Neural cell (in vitro differentiated cells): ENCODE measurements at regions not wholly inside any gene's neighbourhood (a gene's known extent, or its start where the extent isn't known, plus 50 kb on each side); places are given as distances from the start of the nearest gene placed in this dataset.

Experiments
- H2AFZ ChIP-seq: fragments of 200-600, 300-800 bp; sonication (generic), shearing (Covaris generic); 2 replicates; pipeline ENCODE4 v1.6.0; 2014; ENCODE audit warnings: low read depth, mild to moderate bottlenecking, antibody characterized with exemption, low read length, moderate library complexity
- H3F3A ChIP-seq: fragments of 200-600 bp; shearing (Covaris generic); 2 replicates; pipeline ENCODE4 v1.6.1; 2016; ENCODE audit warnings: mild to moderate bottlenecking, moderate library complexity, mixed read lengths, antibody characterized with exemption, low read length; ENCODE audit not compliant: insufficient read depth, poor library complexity, severe bottlenecking
- H3K27ac ChIP-seq: fragments of 200-600, 300-800 bp; sonication (generic), shearing (Covaris generic); 2 replicates; pipeline ENCODE4 v1.5.1; 2014; ENCODE audit warnings: mild to moderate bottlenecking, low read length, moderate library complexity
- H3K27me3 ChIP-seq: fragments of 300-800, 200-600 bp; sonication (generic), shearing (Covaris generic); 2 replicates; pipeline ENCODE4 v1.6.0; 2014; ENCODE audit warnings: mild to moderate bottlenecking, low read depth, low read length, moderate library complexity; ENCODE audit not compliant: insufficient read depth
- H3K36me3 ChIP-seq: fragments of 300-800, 200-600 bp; sonication (generic), shearing (Covaris generic); 2 replicates; pipeline ENCODE4 v1.5.1; 2014; ENCODE audit warnings: mild to moderate bottlenecking, antibody characterized with exemption, low read length, moderate library complexity; ENCODE audit not compliant: insufficient read depth
- H3K4me2 ChIP-seq: fragments of 300-800, 200-600 bp; sonication (generic), shearing (Covaris generic); 2 replicates; pipeline ENCODE4 v1.6.0; 2014; ENCODE audit warnings: mild to moderate bottlenecking, low read length
- H3K4me3 ChIP-seq: fragments of 300-800, 200-600 bp; sonication (generic), shearing (Covaris generic); 2 replicates; pipeline ENCODE4 v1.5.1; 2014; ENCODE audit warnings: mild to moderate bottlenecking, low read length, moderate library complexity
- H3K79me2 ChIP-seq: fragments of 200-600 bp; shearing (Covaris generic); replicated peaks from 2 replicates; pipeline ENCODE4 v1.6.0; 2014; ENCODE audit warnings: mild to moderate bottlenecking, low read length, moderate library complexity; ENCODE audit not compliant: insufficient read depth
- H3K9ac ChIP-seq: fragments of 300-800, 200-600 bp; sonication (generic), shearing (Covaris generic); 2 replicates; pipeline ENCODE4 v1.6.1; 2016; ENCODE audit warnings: mild to moderate bottlenecking, low read length, mixed read lengths
- H3K9me2 ChIP-seq: fragments of 200-600 bp; shearing (Covaris generic); 2 replicates; pipeline ENCODE4 v1.6.1; 2016; ENCODE audit warnings: mild to moderate bottlenecking, low read length, mixed read lengths; ENCODE audit not compliant: insufficient read depth
- H3K9me3 ChIP-seq: fragments of 200-600, 300-800 bp; sonication (generic), shearing (Covaris generic); 2 replicates; pipeline ENCODE4 v1.6.1; 2016; ENCODE audit warnings: mild to moderate bottlenecking, mixed run types, low read length, moderate library complexity, mixed read lengths
- H4K20me1 ChIP-seq: fragments of 200-600 bp; shearing (Covaris generic); 2 replicates; pipeline ENCODE4 v1.6.1; 2016; ENCODE audit warnings: mild to moderate bottlenecking, mixed run types; ENCODE audit not compliant: insufficient read depth
- EP300 ChIP-seq: fragments of 450-650 bp; conservative IDR thresholded peaks from 2 replicates; pipeline ENCODE4 v1.6.1; 2014; ENCODE audit warnings: antibody characterized with exemption, mild to moderate bottlenecking, moderate library complexity; ENCODE audit not compliant: poor library complexity, severe bottlenecking
- EZH2 ChIP-seq: fragments of 200-600, 300-800 bp; shearing (Covaris generic), sonication (generic); IDR thresholded peaks from 2 replicates; pipeline ENCODE4 v1.6.1; 2014; ENCODE audit warnings: antibody characterized with exemption, low read length, borderline replicate concordance, mild to moderate bottlenecking; ENCODE audit not compliant: insufficient read depth, poor library complexity, severe bottlenecking
- MXI1 ChIP-seq: fragments of 450-650 bp; conservative IDR thresholded peaks from 2 replicates; pipeline ENCODE4 v1.6.1; 2014; ENCODE audit warnings: antibody characterized with exemption, mild to moderate bottlenecking; ENCODE audit not compliant: poor library complexity, severe bottlenecking
- POLR2AphosphoS5 ChIP-seq: IDR thresholded peaks from 2 replicates; pipeline ENCODE4 v1.6.1; 2012
- RAD21 ChIP-seq: fragments of 450-650 bp; conservative IDR thresholded peaks from 2 replicates; pipeline ENCODE4 v1.6.1; 2014; ENCODE audit warnings: antibody characterized with exemption, mild to moderate bottlenecking, moderate library complexity
- SMC3 ChIP-seq: fragments of 450-650 bp; conservative IDR thresholded peaks from 2 replicates; pipeline ENCODE4 v1.6.1; 2014; ENCODE audit warnings: antibody characterized with exemption, mild to moderate bottlenecking, moderate library complexity; ENCODE audit not compliant: poor library complexity
- TAF1 ChIP-seq: IDR thresholded peaks from 2 replicates; pipeline ENCODE4 v1.6.1; 2012; ENCODE audit warnings: low read depth
- TF ChIP-seq, protein P1 (sequence below): fragments of 450-650 bp; IDR thresholded peaks from 2 replicates; pipeline ENCODE4 v1.5.1; 2014; ENCODE audit warnings: antibody characterized with exemption, mild to moderate bottlenecking, moderate library complexity; ENCODE audit not compliant: poor library complexity, severe bottlenecking
- TF ChIP-seq, protein P2 (sequence below): IDR thresholded peaks from 2 replicates; pipeline ENCODE4 v1.6.1; 2012; ENCODE audit warnings: borderline replicate concordance

DNA sequence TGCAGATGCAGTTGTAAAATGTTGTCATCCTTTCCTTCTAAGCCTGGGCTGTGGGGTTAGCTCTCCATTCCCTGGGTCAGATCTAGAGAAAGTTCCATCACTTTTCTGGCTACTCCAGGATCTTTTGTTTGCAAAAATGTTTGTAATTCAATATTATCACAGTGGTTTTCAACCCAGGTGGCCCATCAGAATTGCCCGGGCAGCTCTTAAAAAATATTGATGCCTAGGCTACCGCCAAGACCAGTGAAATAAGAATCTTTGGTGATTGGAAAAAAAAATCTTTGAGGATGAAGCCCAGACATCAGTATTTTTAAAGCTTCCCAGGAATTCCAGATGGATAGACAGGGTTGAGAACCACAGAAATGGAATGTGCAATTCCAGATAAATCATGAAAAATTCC, 232.5 kb upstream of the SPRED2 start:
- Histone ChIP-seq H3K27ac (no peak overlapping the region), H3K79me2 (no peaks in the 10 kb centered on the region), H2AFZ (no peak overlapping the region), H3K9me2 (no peaks in the 10 kb centered on the region), H3K27me3 (no peaks in the 10 kb centered on the region), H3K4me2 (no peak overlapping the region), H3K4me3 (no peak overlapping the region), H3K9me3 (no peaks in the 10 kb centered on the region), H4K20me1 (no peaks in the 10 kb centered on the region), H3F3A (no peaks in the 10 kb centered on the region), H3K36me3 (no peaks in the 10 kb centered on the region), H3K9ac (no peak overlapping the region)
- TF ChIP-seq RAD21 (no peak), SMC3 (no peak), MXI1 (no peak), EZH2 (no peak), EP300 (no peak), POLR2AphosphoS5 (no peak), TAF1 (no peak)
- TF ChIP-seq, protein P1, sequence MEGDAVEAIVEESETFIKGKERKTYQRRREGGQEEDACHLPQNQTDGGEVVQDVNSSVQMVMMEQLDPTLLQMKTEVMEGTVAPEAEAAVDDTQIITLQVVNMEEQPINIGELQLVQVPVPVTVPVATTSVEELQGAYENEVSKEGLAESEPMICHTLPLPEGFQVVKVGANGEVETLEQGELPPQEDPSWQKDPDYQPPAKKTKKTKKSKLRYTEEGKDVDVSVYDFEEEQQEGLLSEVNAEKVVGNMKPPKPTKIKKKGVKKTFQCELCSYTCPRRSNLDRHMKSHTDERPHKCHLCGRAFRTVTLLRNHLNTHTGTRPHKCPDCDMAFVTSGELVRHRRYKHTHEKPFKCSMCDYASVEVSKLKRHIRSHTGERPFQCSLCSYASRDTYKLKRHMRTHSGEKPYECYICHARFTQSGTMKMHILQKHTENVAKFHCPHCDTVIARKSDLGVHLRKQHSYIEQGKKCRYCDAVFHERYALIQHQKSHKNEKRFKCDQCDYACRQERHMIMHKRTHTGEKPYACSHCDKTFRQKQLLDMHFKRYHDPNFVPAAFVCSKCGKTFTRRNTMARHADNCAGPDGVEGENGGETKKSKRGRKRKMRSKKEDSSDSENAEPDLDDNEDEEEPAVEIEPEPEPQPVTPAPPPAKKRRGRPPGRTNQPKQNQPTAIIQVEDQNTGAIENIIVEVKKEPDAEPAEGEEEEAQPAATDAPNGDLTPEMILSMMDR, result no peak
- TF ChIP-seq, protein P2, sequence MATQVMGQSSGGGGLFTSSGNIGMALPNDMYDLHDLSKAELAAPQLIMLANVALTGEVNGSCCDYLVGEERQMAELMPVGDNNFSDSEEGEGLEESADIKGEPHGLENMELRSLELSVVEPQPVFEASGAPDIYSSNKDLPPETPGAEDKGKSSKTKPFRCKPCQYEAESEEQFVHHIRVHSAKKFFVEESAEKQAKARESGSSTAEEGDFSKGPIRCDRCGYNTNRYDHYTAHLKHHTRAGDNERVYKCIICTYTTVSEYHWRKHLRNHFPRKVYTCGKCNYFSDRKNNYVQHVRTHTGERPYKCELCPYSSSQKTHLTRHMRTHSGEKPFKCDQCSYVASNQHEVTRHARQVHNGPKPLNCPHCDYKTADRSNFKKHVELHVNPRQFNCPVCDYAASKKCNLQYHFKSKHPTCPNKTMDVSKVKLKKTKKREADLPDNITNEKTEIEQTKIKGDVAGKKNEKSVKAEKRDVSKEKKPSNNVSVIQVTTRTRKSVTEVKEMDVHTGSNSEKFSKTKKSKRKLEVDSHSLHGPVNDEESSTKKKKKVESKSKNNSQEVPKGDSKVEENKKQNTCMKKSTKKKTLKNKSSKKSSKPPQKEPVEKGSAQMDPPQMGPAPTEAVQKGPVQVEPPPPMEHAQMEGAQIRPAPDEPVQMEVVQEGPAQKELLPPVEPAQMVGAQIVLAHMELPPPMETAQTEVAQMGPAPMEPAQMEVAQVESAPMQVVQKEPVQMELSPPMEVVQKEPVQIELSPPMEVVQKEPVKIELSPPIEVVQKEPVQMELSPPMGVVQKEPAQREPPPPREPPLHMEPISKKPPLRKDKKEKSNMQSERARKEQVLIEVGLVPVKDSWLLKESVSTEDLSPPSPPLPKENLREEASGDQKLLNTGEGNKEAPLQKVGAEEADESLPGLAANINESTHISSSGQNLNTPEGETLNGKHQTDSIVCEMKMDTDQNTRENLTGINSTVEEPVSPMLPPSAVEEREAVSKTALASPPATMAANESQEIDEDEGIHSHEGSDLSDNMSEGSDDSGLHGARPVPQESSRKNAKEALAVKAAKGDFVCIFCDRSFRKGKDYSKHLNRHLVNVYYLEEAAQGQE, result no peak

DNA sequence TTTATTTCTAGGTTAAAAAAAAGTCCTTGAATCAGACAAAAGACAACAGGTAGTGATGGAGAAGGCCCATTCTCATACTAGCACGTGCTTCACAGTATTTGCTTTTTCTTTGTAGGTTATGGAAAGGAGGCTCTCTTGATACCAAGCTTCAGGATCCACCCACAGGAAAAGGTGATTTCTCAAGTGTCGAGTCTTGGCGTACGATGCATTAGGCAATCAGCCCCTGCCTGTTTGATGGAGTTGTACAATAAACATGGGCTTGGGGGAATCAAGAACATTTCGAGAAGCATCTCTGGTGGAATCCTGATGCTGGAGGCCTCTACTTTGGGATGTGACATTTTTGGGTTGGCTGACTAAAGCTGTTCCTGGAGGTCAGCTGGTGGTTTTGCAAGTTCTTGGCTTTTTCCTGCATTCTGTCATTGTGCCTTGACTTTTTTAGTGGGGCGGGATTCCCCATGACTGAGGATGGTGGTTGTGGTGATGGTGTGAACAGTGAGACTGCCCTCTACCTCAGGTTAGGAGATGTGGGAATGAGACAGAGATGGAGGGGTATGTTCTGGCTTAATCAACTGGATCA, 231.5 kb upstream of the SPRED2 start:
- H3K4me2 ChIP-seq, result no peak overlapping the region
- no peaks in the 10 kb centered on the region for H3K79me2 ChIP-seq
- no peak overlapping the region for H3K9ac ChIP-seq
- H3K27me3 ChIP-seq, result no peaks in the 10 kb centered on the region
- H3K9me3 ChIP-seq, result no peaks in the 10 kb centered on the region
- no peak overlapping the region for H3K4me3 ChIP-seq
- no peaks in the 10 kb centered on the region for H3K9me2 ChIP-seq
- no peaks in the 10 kb centered on the region for H3F3A ChIP-seq
- no peak overlapping the region for H3K27ac ChIP-seq
- TF ChIP-seq, protein P2, result no peak
- TF ChIP-seq MXI1 (no peak), SMC3 (no peak), EZH2 (no peak), POLR2AphosphoS5 (no peak), RAD21 (no peak), TAF1 (no peak)
- no peaks in the 10 kb centered on the region for H3K36me3 ChIP-seq
- H2AFZ ChIP-seq, result no peak overlapping the region
- no peaks in the 10 kb centered on the region for H4K20me1 ChIP-seq
